ENCODE measurements at regions not wholly inside any gene's neighbourhood (a gene's known extent, or its start where the extent isn't known, plus 50 kb on each side); places are given as distances from the start of the nearest gene placed in this dataset.

DNA sequence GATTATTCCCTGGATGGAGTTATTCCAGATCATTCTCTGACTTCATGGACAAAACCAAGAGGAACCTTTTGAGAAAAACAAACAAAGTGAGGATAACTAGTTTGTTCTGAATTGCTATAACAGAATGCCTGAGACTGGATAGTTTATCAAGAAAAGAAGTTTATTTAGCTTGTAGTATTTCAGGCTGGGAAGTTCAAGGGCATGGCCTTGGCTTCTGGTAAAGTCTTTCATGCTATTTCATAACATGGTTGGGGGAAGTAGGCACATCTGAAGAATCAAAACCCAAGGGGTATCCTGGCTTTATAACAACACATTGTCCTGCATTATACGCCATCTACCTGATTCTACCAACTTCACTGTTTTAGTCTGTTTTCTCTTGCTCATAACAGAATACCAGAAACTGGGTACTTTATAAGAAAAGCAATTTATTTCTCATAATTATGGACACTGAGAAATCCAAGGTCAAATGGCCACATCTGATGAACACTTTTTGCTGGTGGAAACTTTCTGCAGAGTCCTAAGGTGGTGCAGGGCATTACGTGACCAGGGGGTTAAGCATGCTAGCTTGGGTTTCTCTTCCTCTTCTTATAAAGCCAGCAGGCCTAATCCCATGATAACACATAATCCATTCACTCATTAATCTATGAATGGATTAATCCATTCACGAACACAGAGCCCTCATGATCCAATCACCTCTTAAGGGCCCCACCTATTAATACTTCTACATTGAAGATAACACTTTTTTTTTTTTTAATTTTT, 186.1 kb upstream of the PRSS16 start:
- H3K79me2 ChIP-seq (ENCODE audit: insufficient read depth, low read length), result no peaks in the 10 kb centered on the region
- no peaks in the 10 kb centered on the region for H3K4me1 ChIP-seq (ENCODE audit: insufficient read depth, low read length)
- Mint-ChIP-seq H3K4me1 (ENCODE audit: low read depth, unreplicated experiment) (peaks cover 3% of the 10 kb centered on the region), H3K4me3 (ENCODE audit: unreplicated experiment) (no peak overlapping the region), H3K27ac (ENCODE audit: unreplicated experiment) (no peak overlapping the region), H3K9me3 (ENCODE audit: unreplicated experiment) (no peaks in the 10 kb centered on the region), H3K27me3 (ENCODE audit: low read depth, unreplicated experiment) (no peaks in the 10 kb centered on the region), H3K36me3 (ENCODE audit: low read depth, unreplicated experiment) (no peaks in the 10 kb centered on the region)
- DNase-seq (ENCODE audit: low read depth), result no peak
- no peak overlapping the region for H3K27ac ChIP-seq (ENCODE audit: low read depth, low read length)
- no peak overlapping the region for H3K9ac ChIP-seq (ENCODE audit: low read length)
- no peaks in the 10 kb centered on the region for H4K20me1 ChIP-seq (ENCODE audit: insufficient read depth, low read length)
- FAIRE-seq, result no peak
- H3K27me3 ChIP-seq (ENCODE audit: insufficient read depth, low read length), result no peaks in the 10 kb centered on the region
- no peak overlapping the region for H3K4me2 ChIP-seq (ENCODE audit: low read length)
- H3K9me3 ChIP-seq (ENCODE audit: insufficient read depth, low read depth, low read length), result no peaks in the 10 kb centered on the region
- H3K36me3 ChIP-seq (ENCODE audit: insufficient read depth, low read length), result no peaks in the 10 kb centered on the region
- no peak overlapping the region for H2AFZ ChIP-seq (ENCODE audit: low read depth, low read length)
- TF ChIP-seq, protein P1, sequence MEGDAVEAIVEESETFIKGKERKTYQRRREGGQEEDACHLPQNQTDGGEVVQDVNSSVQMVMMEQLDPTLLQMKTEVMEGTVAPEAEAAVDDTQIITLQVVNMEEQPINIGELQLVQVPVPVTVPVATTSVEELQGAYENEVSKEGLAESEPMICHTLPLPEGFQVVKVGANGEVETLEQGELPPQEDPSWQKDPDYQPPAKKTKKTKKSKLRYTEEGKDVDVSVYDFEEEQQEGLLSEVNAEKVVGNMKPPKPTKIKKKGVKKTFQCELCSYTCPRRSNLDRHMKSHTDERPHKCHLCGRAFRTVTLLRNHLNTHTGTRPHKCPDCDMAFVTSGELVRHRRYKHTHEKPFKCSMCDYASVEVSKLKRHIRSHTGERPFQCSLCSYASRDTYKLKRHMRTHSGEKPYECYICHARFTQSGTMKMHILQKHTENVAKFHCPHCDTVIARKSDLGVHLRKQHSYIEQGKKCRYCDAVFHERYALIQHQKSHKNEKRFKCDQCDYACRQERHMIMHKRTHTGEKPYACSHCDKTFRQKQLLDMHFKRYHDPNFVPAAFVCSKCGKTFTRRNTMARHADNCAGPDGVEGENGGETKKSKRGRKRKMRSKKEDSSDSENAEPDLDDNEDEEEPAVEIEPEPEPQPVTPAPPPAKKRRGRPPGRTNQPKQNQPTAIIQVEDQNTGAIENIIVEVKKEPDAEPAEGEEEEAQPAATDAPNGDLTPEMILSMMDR (IDR thresholded peaks at IDR 0.05; ENCODE audit: insufficient read depth, low read depth, low read length), result no peak
- TF ChIP-seq EZH2 (IDR thresholded peaks at IDR 0.05; ENCODE audit: insufficient read depth, low read length), result no peak
- H3K4me3 ChIP-seq (ENCODE audit: insufficient read depth, low read depth, low read length), result no peak overlapping the region

DNA sequence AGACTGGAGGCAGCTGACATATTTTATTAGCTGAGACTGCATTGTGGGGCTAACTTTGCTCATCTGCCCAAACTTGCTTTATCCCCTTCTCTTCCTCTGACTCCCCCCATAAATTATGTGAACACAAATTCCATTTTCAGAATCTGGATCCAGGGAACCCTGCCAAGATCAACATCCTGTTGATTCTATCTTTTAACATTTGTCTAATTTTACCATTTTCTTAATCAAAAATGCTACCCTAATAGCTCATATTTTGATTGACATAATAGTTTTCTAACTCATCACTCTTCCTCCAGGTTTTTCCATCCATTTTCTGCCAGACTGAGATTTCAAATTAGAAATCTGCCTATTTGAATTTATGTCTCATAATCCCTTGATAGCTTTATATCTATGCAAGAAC, 184.7 kb upstream of the PRSS16 start:
- H3K27me3 Mint-ChIP-seq (ENCODE audit: low read depth, unreplicated experiment), result no peaks in the 10 kb centered on the region
- H3K9me3 Mint-ChIP-seq (ENCODE audit: unreplicated experiment), result no peaks in the 10 kb centered on the region
- no peak overlapping the region for H3K4me3 Mint-ChIP-seq (ENCODE audit: unreplicated experiment)
- no peaks in the 10 kb centered on the region for H3K36me3 Mint-ChIP-seq (ENCODE audit: low read depth, unreplicated experiment)
- Histone ChIP-seq H3K4me3 (ENCODE audit: insufficient read depth, low read depth, low read length) (no peak overlapping the region), H2AFZ (ENCODE audit: low read depth, low read length) (no peak overlapping the region), H3K79me2 (ENCODE audit: insufficient read depth, low read length) (no peaks in the 10 kb centered on the region), H3K9me3 (ENCODE audit: insufficient read depth, low read depth, low read length) (no peaks in the 10 kb centered on the region), H3K4me2 (ENCODE audit: low read length) (no peak overlapping the region), H4K20me1 (ENCODE audit: insufficient read depth, low read length) (no peaks in the 10 kb centered on the region), H3K4me1 (ENCODE audit: insufficient read depth, low read length) (no peaks in the 10 kb centered on the region), H3K36me3 (ENCODE audit: insufficient read depth, low read length) (no peaks in the 10 kb centered on the region), H3K9ac (ENCODE audit: low read length) (no peak overlapping the region), H3K27me3 (ENCODE audit: insufficient read depth, low read length) (no peaks in the 10 kb centered on the region), H3K27ac (ENCODE audit: low read depth, low read length) (no peak overlapping the region)
- no peak overlapping the region for H3K27ac Mint-ChIP-seq (ENCODE audit: unreplicated experiment)
- peaks cover 3% of the 10 kb centered on the region for H3K4me1 Mint-ChIP-seq (ENCODE audit: low read depth, unreplicated experiment)
- FAIRE-seq (no peak), DNase-seq (ENCODE audit: low read depth) (no peak)
- TF ChIP-seq EZH2 (IDR thresholded peaks at IDR 0.05; ENCODE audit: insufficient read depth, low read length), result no peak
- TF ChIP-seq, protein P1 (IDR thresholded peaks at IDR 0.05; ENCODE audit: insufficient read depth, low read depth, low read length), result no peak

DNA sequence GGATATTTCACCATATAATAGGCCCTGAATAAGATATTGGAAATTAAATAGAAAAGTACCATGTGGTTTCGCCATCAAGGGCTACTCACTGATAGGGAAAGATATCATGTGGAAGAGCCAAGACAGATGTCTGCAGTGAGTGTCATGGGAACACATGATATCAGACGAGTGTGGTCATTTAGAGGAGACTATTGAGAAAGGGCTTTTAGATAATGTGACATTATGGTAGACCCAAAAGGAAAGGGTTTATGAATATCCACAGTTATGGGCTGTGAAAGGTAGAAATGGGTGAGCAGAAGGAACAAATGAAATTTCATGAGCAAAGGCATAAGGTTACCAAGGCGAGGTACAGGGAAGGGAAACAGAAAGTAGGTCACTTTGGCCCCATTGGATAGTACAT, 182.3 kb upstream of the PRSS16 start:
- TF ChIP-seq, protein P1 (IDR thresholded peaks at IDR 0.05; ENCODE audit: insufficient read depth, low read depth, low read length), result no peak
- TF ChIP-seq EZH2 (IDR thresholded peaks at IDR 0.05; ENCODE audit: insufficient read depth, low read length), result no peak
- DNase-seq (ENCODE audit: low read depth), result no peak
- no peak overlapping the region for H3K4me3 Mint-ChIP-seq (ENCODE audit: unreplicated experiment)
- Histone ChIP-seq H3K27me3 (ENCODE audit: insufficient read depth, low read length) (no peaks in the 10 kb centered on the region), H4K20me1 (ENCODE audit: insufficient read depth, low read length) (no peaks in the 10 kb centered on the region), H2AFZ (ENCODE audit: low read depth, low read length) (no peak overlapping the region), H3K79me2 (ENCODE audit: insufficient read depth, low read length) (no peaks in the 10 kb centered on the region), H3K4me3 (ENCODE audit: insufficient read depth, low read depth, low read length) (no peak overlapping the region), H3K9ac (ENCODE audit: low read length) (no peak overlapping the region), H3K9me3 (ENCODE audit: insufficient read depth, low read depth, low read length) (no peaks in the 10 kb centered on the region), H3K4me2 (ENCODE audit: low read length) (no peak overlapping the region), H3K36me3 (ENCODE audit: insufficient read depth, low read length) (no peaks in the 10 kb centered on the region), H3K4me1 (ENCODE audit: insufficient read depth, low read length) (no peaks in the 10 kb centered on the region), H3K27ac (ENCODE audit: low read depth, low read length) (no peak overlapping the region)
- FAIRE-seq, result no peak
- no peaks in the 10 kb centered on the region for H3K36me3 Mint-ChIP-seq (ENCODE audit: low read depth, unreplicated experiment)
- H3K4me1 Mint-ChIP-seq (ENCODE audit: low read depth, unreplicated experiment), result no peaks in the 10 kb centered on the region
- H3K27me3 Mint-ChIP-seq (ENCODE audit: low read depth, unreplicated experiment), result peaks cover 8% of the 10 kb centered on the region
- no peak overlapping the region for H3K27ac Mint-ChIP-seq (ENCODE audit: unreplicated experiment)
- no peaks in the 10 kb centered on the region for H3K9me3 Mint-ChIP-seq (ENCODE audit: unreplicated experiment)

Data from astrocyte (in vitro differentiated cells and primary cell).